ENCODE measurements at regions not wholly inside any gene's neighbourhood (a gene's known extent, or its start where the extent isn't known, plus 50 kb on each side); places are given as distances from the start of the nearest gene placed in this dataset.
"Not testable (repeated sequence)": the region's sequence is repeated elsewhere in the genome, so short reads cannot be mapped to it uniquely, and the experiment has no call there.

GRCh38 chr2:131618320-131618719 is 90.6 kb downstream of the CCDC74A start:
- H3K27ac ChIP-seq (ENCODE audit: low read depth, low read length); H3K9me3 ChIP-seq (ENCODE audit: low read depth, low read length); H3K79me2 ChIP-seq (ENCODE audit: insufficient read depth, low read length); DNase-seq (ENCODE audit: insufficient read length, low spot score, missing footprints); H3K27me3 ChIP-seq (ENCODE audit: insufficient read depth, low read length); H3K4me2 ChIP-seq (ENCODE audit: insufficient read depth, low read length); H3K4me1 ChIP-seq (ENCODE audit: insufficient read depth, low read length); H4K20me1 ChIP-seq (ENCODE audit: insufficient read depth, low read length); H2AFZ ChIP-seq (ENCODE audit: low read length); H3K36me3 ChIP-seq (ENCODE audit: insufficient read depth, low read length); H3K4me3 ChIP-seq (ENCODE audit: insufficient read depth, low read length): not testable (repeated sequence)

DNA sequence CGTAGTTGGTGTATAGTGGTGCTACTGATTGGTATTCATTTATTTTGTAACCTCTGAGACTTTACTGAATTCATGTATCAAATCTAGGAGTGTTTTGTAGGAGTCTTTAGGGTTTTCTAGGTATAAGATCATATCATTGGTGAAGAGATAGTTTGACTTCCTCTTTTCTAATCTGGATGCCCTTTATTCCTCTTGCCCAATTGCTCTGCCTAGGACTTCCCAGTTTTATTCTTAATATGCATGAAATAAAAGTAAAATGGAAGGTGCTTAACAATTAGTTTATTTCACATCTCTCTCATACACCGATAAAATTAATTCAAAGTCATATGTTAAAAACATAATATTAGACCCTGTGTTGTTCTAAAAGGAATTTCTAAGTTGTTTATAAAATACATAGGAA is 95.2 kb downstream of the CCDC74A start:
- H3K9me3 ChIP-seq (ENCODE audit: low read depth, low read length); H2AFZ ChIP-seq (ENCODE audit: low read length); H3K4me3 ChIP-seq (ENCODE audit: insufficient read depth, low read length); H3K79me2 ChIP-seq (ENCODE audit: insufficient read depth, low read length); H3K4me2 ChIP-seq (ENCODE audit: insufficient read depth, low read length); H3K27me3 ChIP-seq (ENCODE audit: insufficient read depth, low read length); H3K27ac ChIP-seq (ENCODE audit: low read depth, low read length); H3K36me3 ChIP-seq (ENCODE audit: insufficient read depth, low read length); DNase-seq (ENCODE audit: insufficient read length, low spot score, missing footprints); H4K20me1 ChIP-seq (ENCODE audit: insufficient read depth, low read length); H3K4me1 ChIP-seq (ENCODE audit: insufficient read depth, low read length): not testable (repeated sequence)

GRCh38 chr2:131626011-131626410 is 98.3 kb downstream of the CCDC74A start:
- H4K20me1 ChIP-seq (ENCODE audit: insufficient read depth, low read length); H3K9me3 ChIP-seq (ENCODE audit: low read depth, low read length); H3K36me3 ChIP-seq (ENCODE audit: insufficient read depth, low read length); H3K4me2 ChIP-seq (ENCODE audit: insufficient read depth, low read length); H2AFZ ChIP-seq (ENCODE audit: low read length); H3K4me1 ChIP-seq (ENCODE audit: insufficient read depth, low read length); H3K4me3 ChIP-seq (ENCODE audit: insufficient read depth, low read length); H3K27ac ChIP-seq (ENCODE audit: low read depth, low read length); H3K79me2 ChIP-seq (ENCODE audit: insufficient read depth, low read length); H3K27me3 ChIP-seq (ENCODE audit: insufficient read depth, low read length); DNase-seq (ENCODE audit: insufficient read length, low spot score, missing footprints): not testable (repeated sequence)

DNA sequence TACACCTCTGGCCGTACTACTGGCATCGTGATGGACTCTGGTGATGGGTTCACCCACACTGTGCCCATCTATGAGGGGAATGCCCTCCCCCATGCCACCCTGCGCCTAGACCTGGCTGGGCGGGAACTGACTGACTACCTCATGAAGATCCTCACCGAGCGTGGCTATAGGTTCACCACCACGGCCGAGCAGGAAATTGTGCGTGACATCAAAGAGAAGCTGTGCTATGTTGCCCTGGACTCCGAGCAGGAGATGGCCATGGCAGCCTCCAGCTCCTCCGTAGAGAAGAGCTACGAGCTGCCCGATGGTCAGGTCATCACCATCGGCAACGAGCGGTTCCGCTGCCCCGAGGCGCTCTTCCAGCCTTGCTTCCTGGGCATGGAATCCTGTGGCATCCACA is 98.9 kb downstream of the CCDC74A start:
- not testable (repeated sequence) for H4K20me1 ChIP-seq (ENCODE audit: insufficient read depth, low read length); H3K4me3 ChIP-seq (ENCODE audit: insufficient read depth, low read length); H3K27ac ChIP-seq (ENCODE audit: low read depth, low read length)

DNA sequence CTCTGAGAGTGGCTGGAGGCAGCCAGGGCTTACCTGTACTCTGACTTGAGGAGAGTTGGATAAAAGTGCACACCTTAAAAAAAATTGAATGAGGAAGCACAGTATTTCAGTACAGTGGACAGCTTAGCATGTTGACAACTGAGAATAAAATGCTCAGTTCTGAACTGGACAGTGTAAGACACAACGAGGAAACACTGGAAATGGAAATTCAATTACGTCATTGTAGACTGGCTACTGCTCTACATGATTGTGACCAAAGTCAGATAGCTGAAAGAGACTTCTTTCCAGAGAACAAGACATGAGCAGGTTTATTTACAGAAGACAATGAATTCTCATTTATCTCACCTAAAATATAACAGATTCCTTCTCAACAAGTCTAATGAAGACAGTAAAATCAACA is 100.1 kb downstream of the CCDC74A start:
- not testable (repeated sequence) for H2AFZ ChIP-seq (ENCODE audit: low read length); H3K27ac ChIP-seq (ENCODE audit: low read depth, low read length); H3K27me3 ChIP-seq (ENCODE audit: insufficient read depth, low read length); H3K36me3 ChIP-seq (ENCODE audit: insufficient read depth, low read length); H3K79me2 ChIP-seq (ENCODE audit: insufficient read depth, low read length); H3K4me1 ChIP-seq (ENCODE audit: insufficient read depth, low read length); H4K20me1 ChIP-seq (ENCODE audit: insufficient read depth, low read length); H3K4me3 ChIP-seq (ENCODE audit: insufficient read depth, low read length); H3K4me2 ChIP-seq (ENCODE audit: insufficient read depth, low read length); DNase-seq (ENCODE audit: insufficient read length, low spot score, missing footprints); H3K9me3 ChIP-seq (ENCODE audit: low read depth, low read length)

More for the DNA sequence above, 98.9 kb downstream of the CCDC74A start:
- not testable (repeated sequence) for H3K9me3 ChIP-seq (ENCODE audit: low read depth, low read length); H3K27me3 ChIP-seq (ENCODE audit: insufficient read depth, low read length); H3K4me1 ChIP-seq (ENCODE audit: insufficient read depth, low read length); H3K36me3 ChIP-seq (ENCODE audit: insufficient read depth, low read length); DNase-seq (ENCODE audit: insufficient read length, low spot score, missing footprints); H3K4me2 ChIP-seq (ENCODE audit: insufficient read depth, low read length); H3K79me2 ChIP-seq (ENCODE audit: insufficient read depth, low read length); H2AFZ ChIP-seq (ENCODE audit: low read length)

- H3K27me3 ChIP-seq (ENCODE audit: insufficient read depth, low read length); DNase-seq (ENCODE audit: insufficient read length, low spot score, missing footprints); H3K27ac ChIP-seq (ENCODE audit: low read depth, low read length); H3K4me1 ChIP-seq (ENCODE audit: insufficient read depth, low read length); H3K36me3 ChIP-seq (ENCODE audit: insufficient read depth, low read length); H3K4me3 ChIP-seq (ENCODE audit: insufficient read depth, low read length); H3K79me2 ChIP-seq (ENCODE audit: insufficient read depth, low read length); H3K9me3 ChIP-seq (ENCODE audit: low read depth, low read length); H3K4me2 ChIP-seq (ENCODE audit: insufficient read depth, low read length); H4K20me1 ChIP-seq (ENCODE audit: insufficient read depth, low read length); H2AFZ ChIP-seq (ENCODE audit: low read length): not testable (repeated sequence)
Observed at GRCh38 chr2:131631648-131632047, 104.0 kb downstream of the CCDC74A start.

DNA sequence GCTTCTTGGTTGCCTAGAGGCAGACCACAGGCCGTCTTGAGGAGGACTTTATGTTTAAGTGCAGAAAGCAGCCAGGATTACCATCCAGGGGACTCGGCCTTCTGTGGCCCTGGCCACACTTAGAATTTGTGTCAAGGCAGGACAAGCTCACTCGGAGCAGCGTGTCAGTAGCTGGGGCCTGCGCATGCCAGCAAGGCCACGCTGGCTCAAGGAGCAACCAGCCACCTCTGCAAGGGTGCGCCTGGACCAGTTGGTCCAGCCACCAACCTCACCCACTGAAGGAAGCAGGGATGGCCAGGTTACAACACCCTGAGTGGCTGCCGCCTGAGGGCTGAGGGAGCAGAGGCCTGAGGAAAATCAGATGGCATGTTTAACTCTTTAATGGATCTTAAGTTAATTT is 105.7 kb downstream of the CCDC74A start:
- H3K36me3 ChIP-seq (ENCODE audit: insufficient read depth, low read length); H3K9me3 ChIP-seq (ENCODE audit: low read depth, low read length); H3K4me2 ChIP-seq (ENCODE audit: insufficient read depth, low read length); H3K27me3 ChIP-seq (ENCODE audit: insufficient read depth, low read length); H3K79me2 ChIP-seq (ENCODE audit: insufficient read depth, low read length); H4K20me1 ChIP-seq (ENCODE audit: insufficient read depth, low read length); H2AFZ ChIP-seq (ENCODE audit: low read length); DNase-seq (ENCODE audit: insufficient read length, low spot score, missing footprints); H3K4me3 ChIP-seq (ENCODE audit: insufficient read depth, low read length); H3K27ac ChIP-seq (ENCODE audit: low read depth, low read length); H3K4me1 ChIP-seq (ENCODE audit: insufficient read depth, low read length): not testable (repeated sequence)

- DNase-seq (ENCODE audit: insufficient read length, low spot score, missing footprints); H3K36me3 ChIP-seq (ENCODE audit: insufficient read depth, low read length); H4K20me1 ChIP-seq (ENCODE audit: insufficient read depth, low read length); H3K79me2 ChIP-seq (ENCODE audit: insufficient read depth, low read length); H3K4me3 ChIP-seq (ENCODE audit: insufficient read depth, low read length); H3K27me3 ChIP-seq (ENCODE audit: insufficient read depth, low read length); H3K9me3 ChIP-seq (ENCODE audit: low read depth, low read length); H2AFZ ChIP-seq (ENCODE audit: low read length); H3K27ac ChIP-seq (ENCODE audit: low read depth, low read length); H3K4me1 ChIP-seq (ENCODE audit: insufficient read depth, low read length); H3K4me2 ChIP-seq (ENCODE audit: insufficient read depth, low read length): not testable (repeated sequence)
Observed at GRCh38 chr2:131633827-131634695, 106.4 kb downstream of the CCDC74A start.
